Peyer's patch (tissue), 4 donors: ENCODE measurements at regions not wholly inside any gene's neighbourhood (a gene's known extent, or its start where the extent isn't known, plus 50 kb on each side); places are given as distances from the start of the nearest gene placed in this dataset.

ENCODE experiments used
- DNase-seq, 3 donors: peaks; one replicate each; pipeline ENCODE4 v3.0.0-alpha.2; 2017 to 2019
- H3K27ac ChIP-seq, 4 donors: fragments of 200-600 bp; sonication (generic); one replicate each; pipeline ENCODE4 v1.5.1; 2016 to 2019
- H3K27me3 ChIP-seq, 2 donors: fragments of 200-600 bp; sonication (generic); one replicate each; pipeline ENCODE4 v1.5.1; 2019
- H3K36me3 ChIP-seq, 3 donors: fragments of 200-600 bp; sonication (generic); one replicate each; pipeline ENCODE4 v1.5.1; 2016 to 2019
- H3K4me1 ChIP-seq, 4 donors: fragments of 200-600 bp; sonication (generic); one replicate each; pipeline ENCODE4 v1.5.1; 2016 to 2019
- H3K4me3 ChIP-seq, 4 donors: fragments of 200-600 bp; sonication (generic); 1 replicate in 3 of 4; 2 replicates in 1 of 4; pipeline ENCODE4 v1.5.1; 2016 to 2019; ENCODE audit warnings: mild to moderate bottlenecking in 1 of 4
- H3K9me3 ChIP-seq, 4 donors: fragments of 200-600 bp; sonication (generic); one replicate each; pipeline ENCODE4 v1.5.1; 2016 to 2019; ENCODE audit warnings: mild to moderate bottlenecking in 1 of 4
- CTCF ChIP-seq, 6 experiments: fragments of 450-650 bp in 4 of 6; fragments of 200-600 bp in 2 of 6; sonication (generic) in 1 of 6; IDR thresholded peaks; one replicate each; pipeline ENCODE4 v1.5.1; 2017 to 2019; ENCODE audit warnings: antibody characterized with exemption in 6 of 6, mild to moderate bottlenecking in 3 of 6, moderate library complexity in 1 of 6
- POLR2A ChIP-seq, 2 donors: fragments of 450-650 bp; IDR thresholded peaks; one replicate each; pipeline ENCODE4 v1.5.1; 2017; ENCODE audit warnings: antibody characterized with exemption in 2 of 2, mild to moderate bottlenecking in 2 of 2, moderate library complexity in 2 of 2

DNA sequence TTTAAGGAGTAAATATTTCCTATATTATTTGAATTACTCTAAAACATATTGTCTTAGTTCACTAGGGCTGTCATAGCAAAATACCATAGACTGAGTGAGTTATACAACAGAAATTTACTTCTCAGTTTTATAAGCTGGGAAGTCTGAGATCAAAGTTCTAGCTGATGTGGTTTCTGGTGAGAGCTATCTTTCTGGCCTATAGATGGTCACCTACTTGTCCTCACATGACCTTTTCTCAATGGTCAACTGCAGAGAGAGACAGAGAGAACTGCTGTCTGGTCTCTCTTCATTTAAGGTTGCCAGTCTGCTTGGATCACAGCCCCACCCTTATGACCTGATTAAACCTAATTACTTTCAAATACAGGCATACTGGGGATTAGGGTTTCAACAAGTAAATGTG lies 490.9 kb downstream of the FBXO15 start:
- TF ChIP-seq POLR2A (IDR thresholded peaks at IDR 0.05) (no peak), CTCF (IDR thresholded peaks at IDR 0.05) (no peak)
- Histone ChIP-seq H3K27me3 (no peaks in the 10 kb centered on the region), H3K36me3 (no peaks in the 10 kb centered on the region), H3K4me1 (no peaks in the 10 kb centered on the region), H3K4me3 (no peak overlapping the region), H3K27ac (no peak overlapping the region), H3K9me3 (no peaks in the 10 kb centered on the region)
- no peak for DNase-seq

DNA sequence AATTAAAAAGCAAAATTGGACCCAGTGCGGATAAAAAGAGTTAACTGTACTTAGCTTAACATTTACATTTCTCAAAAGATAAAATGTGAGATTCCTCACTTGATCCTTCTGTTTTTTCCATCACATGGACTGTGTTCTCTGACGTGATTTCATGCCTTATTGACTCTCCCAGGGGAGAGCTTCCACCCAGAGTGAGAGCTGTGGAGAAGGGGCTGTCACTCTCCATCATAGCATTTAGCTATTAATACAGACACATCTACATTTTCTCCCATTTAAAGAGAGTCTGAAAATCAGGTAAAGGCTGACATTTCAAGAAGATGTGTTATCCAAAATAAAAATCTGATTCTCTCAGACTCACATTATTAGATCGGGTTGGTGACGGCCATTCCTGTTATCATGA lies 493.8 kb downstream of the FBXO15 start:
- Histone ChIP-seq H3K27me3 (no peaks in the 10 kb centered on the region), H3K4me1 (no peaks in the 10 kb centered on the region), H3K27ac (no peak overlapping the region), H3K4me3 (no peak overlapping the region), H3K36me3 (no peaks in the 10 kb centered on the region), H3K9me3 (no peaks in the 10 kb centered on the region)
- no peak for DNase-seq
- TF ChIP-seq CTCF (IDR thresholded peaks at IDR 0.05) (no peak), POLR2A (IDR thresholded peaks at IDR 0.05) (no peak)

- no peak overlapping the region for H3K27ac ChIP-seq
- H3K9me3 ChIP-seq, result no peaks in the 10 kb centered on the region
- H3K4me3 ChIP-seq, result no peak overlapping the region
- H3K27me3 ChIP-seq, result no peaks in the 10 kb centered on the region
- H3K36me3 ChIP-seq, result no peaks in the 10 kb centered on the region
- no peak for DNase-seq
- H3K4me1 ChIP-seq, result no peaks in the 10 kb centered on the region
- TF ChIP-seq POLR2A (IDR thresholded peaks at IDR 0.05) (no peak), CTCF (IDR thresholded peaks at IDR 0.05) (no peak)
These were observed 494.4 kb downstream of the FBXO15 start for GRCh38 chr18:73653251-73653650.

- Histone ChIP-seq H3K4me1 (no peaks in the 10 kb centered on the region), H3K27me3 (no peaks in the 10 kb centered on the region), H3K36me3 (no peaks in the 10 kb centered on the region), H3K4me3 (no peak overlapping the region), H3K9me3 (no peaks in the 10 kb centered on the region), H3K27ac (no peak overlapping the region)
- TF ChIP-seq POLR2A (IDR thresholded peaks at IDR 0.05) (no peak), CTCF (IDR thresholded peaks at IDR 0.05) (no peak)
- no peak for DNase-seq
These were observed 500.2 kb downstream of the FBXO15 start for GRCh38 chr18:73647391-73647790.

DNA sequence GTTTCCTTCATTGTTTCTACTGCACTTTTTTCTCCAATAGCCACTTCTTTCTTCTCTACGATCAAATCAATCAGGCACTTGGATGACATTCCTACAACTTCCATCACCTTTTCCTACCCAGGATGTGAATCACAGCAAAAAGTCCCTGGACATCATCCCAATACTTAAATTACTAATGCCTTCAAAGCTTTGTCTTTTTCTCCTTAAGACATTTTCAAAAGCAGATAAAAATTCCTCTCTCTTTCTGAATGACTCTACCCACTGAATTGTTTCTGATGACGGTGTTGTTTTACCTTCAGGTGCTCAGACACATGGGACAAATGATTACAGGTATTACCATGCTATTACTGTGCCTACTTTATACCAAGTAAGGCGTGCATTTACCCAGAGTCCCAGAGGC lies 500.9 kb downstream of the FBXO15 start:
- H3K36me3 ChIP-seq, result no peaks in the 10 kb centered on the region
- H3K27me3 ChIP-seq, result no peaks in the 10 kb centered on the region
- H3K4me3 ChIP-seq, result no peak overlapping the region
- DNase-seq, result no peak
- no peak overlapping the region for H3K27ac ChIP-seq
- H3K4me1 ChIP-seq, result no peaks in the 10 kb centered on the region
- no peaks in the 10 kb centered on the region for H3K9me3 ChIP-seq
- no peak for TF ChIP-seq CTCF (IDR thresholded peaks at IDR 0.05)
- TF ChIP-seq POLR2A (IDR thresholded peaks at IDR 0.05), result no peak

DNA sequence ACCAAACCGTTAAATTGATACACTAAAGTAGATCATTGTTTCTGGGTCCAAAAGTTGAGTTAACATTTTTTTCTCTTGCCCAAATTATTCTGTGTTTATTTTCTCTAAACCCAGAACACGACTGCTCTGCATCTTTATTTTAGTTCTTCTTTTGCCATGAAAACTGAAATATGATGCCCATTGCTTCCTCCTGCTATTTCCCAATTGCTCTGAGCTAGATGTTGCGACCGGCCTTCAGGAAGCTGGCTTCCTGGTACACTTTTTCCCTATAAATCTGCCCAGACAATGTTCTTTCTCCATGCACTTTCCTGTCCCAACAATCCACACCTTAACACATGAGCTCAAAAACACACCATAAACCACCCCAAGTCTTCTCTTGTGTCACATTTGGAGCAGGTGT lies 501.4 kb downstream of the FBXO15 start:
- no peak overlapping the region for H3K4me3 ChIP-seq
- no peaks in the 10 kb centered on the region for H3K27me3 ChIP-seq
- H3K9me3 ChIP-seq, result no peaks in the 10 kb centered on the region
- H3K36me3 ChIP-seq, result no peaks in the 10 kb centered on the region
- H3K4me1 ChIP-seq, result no peaks in the 10 kb centered on the region
- DNase-seq, result no peak
- H3K27ac ChIP-seq, result no peak overlapping the region
- TF ChIP-seq POLR2A (IDR thresholded peaks at IDR 0.05), result no peak
- no peak for TF ChIP-seq CTCF (IDR thresholded peaks at IDR 0.05)
